Hippocampal formation (tissue), 2 donors: ENCODE measurements at regions not wholly inside any gene's neighbourhood (a gene's known extent, or its start where the extent isn't known, plus 50 kb on each side); places are given as distances from the start of the nearest gene placed in this dataset.
"Not testable (repeated sequence)": the region's sequence is repeated elsewhere in the genome, so short reads cannot be mapped to it uniquely, and the experiment has no call there.

ENCODE experiments used
- DNase-seq, 2 donors: peaks; one replicate each; lab custom pipeline; 2025; lab: John Stamatoyannopoulos, UW

DNA sequence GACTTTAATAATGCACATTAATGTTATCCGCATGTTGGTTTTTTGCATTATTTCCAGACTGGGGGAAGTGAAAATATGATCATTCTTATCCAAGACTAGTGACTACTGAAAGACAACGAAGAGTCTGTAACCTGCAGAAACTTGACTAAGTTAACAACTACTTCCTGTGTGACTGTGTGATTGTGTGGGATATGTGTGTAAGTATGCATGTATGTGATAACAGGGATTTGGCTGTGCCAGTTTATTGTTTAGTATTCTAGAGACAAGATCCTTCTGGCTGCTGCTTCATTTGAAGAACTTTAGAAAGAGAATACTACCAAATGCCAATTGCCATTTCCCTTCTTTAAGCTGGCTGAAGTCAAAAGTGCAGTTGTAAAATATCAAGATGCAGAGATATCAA, 375.7 kb upstream of the PRR16 start:
- no peak for DNase-seq

DNA sequence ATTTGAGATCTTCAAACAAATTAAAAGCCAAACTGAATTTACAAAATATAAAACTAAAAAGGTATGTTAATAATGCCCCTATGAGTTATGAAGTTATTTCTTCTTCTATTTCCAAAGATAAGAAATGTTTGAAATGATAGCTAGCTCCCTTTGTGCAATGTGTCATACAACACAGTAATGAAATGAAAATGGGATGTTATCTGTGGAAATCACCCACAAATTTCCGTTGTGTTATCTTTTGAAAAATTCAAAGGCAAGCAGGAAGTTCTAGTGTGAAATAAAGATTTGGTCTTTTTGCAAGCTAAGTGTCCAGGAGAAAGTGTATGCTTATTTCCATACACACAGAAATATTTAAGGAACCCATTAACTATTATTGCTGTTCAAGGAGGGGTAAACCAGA, 375.3 kb upstream of the PRR16 start:
- DNase-seq: no peak

DNA sequence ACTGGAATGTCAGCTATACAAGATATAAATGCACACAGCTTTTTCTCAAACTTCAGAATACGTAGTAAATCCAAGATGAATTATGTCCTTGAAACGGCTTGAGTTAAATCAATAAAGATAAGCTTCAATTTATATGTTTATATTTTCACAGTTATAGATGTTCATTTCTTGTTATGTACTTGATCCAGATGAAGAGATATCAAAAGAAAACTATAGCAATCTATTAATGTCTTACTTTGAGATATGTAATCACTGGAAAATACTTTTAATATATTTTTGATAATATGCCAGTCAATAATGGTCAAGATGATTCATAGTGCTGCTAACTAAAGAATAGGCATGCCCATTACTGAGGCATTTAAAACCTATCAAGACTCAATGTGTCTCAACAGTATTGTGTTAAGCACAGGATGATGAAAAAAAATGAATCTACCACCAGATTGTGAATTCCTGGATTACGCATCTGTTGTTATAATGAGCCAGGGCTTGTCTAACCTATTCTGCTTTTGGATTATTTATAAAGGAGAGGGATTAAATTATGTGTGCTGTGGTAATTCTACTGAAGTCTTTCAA, 372.6 kb upstream of the PRR16 start:
- DNase-seq: no peak

DNA sequence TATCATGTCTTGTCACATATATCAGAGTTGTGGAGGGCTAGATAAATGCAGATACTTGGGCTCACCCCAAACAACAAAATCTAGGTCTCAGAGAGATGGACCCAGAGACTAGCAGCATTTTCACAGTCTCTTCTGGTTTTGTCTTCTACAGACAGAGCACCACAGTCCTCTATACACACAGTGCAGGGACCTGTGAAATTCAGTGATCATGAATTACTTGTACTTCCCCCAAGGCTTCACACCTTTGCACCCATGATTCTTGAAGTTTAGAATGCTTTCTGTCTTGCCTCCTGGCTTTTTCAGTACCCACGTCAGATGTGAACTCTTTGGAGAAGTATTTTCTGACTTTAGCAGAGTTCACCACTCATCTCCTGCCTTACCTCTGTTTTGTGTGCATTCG, 371.5 kb upstream of the PRR16 start:
- no peak for DNase-seq

DNA sequence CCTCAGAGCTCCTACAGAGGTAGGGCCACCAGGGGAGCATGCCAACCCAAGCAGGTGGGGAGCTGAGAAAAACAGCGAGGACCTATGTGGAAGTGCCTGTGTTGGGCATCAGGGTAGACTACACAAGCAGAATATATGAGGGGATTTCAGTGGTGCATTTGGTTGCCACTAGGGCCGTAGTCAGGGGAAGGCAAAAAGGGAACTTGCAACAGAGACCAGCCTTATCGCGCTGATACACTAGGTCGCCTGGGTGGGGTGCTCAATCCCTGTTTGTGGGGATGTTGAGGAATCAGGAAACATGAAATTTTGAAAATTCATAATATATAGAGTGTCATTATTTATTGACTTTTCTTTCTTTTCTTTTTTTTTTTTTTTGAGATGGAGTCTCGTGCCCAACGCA, 370.9 kb upstream of the PRR16 start:
- no peak for DNase-seq

DNA sequence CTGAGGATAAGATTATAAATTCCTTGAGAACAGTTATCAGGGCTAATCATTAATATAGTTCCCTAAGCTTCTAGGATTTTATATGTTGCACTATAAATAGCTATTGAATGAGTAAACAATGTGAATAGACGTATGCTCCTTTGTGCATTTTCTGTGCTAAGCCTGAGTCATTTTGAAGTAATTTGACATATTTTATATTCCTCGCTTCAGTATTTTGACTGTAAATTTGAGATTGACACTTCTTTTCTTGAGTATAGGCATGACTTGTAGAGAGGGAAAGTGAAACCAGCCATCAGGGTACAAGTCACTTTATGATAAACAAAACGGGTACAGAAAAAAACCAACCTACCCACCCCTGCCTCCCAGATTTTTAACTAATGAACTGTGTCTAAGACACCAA, 367.7 kb upstream of the PRR16 start:
- DNase-seq: no peak

DNA sequence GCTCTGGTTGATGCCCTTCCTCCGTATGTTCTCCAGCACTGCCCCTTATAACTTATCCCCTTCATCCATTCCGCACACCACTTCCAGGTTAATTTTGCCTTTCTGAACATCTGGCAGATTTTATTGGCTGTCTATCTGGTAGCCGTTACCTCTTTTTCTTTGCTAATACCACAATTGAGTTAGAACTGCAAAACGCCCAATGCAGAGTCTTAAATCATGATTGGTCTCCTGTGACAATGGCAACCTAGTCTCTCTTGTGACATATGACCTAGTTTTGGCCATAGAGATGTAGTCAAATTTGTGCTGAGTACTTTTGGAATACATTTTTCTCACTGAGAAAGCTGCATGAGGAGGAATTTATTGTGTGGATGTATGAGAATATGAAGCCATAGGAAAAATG, 365.7 kb upstream of the PRR16 start:
- no peak for DNase-seq

DNA sequence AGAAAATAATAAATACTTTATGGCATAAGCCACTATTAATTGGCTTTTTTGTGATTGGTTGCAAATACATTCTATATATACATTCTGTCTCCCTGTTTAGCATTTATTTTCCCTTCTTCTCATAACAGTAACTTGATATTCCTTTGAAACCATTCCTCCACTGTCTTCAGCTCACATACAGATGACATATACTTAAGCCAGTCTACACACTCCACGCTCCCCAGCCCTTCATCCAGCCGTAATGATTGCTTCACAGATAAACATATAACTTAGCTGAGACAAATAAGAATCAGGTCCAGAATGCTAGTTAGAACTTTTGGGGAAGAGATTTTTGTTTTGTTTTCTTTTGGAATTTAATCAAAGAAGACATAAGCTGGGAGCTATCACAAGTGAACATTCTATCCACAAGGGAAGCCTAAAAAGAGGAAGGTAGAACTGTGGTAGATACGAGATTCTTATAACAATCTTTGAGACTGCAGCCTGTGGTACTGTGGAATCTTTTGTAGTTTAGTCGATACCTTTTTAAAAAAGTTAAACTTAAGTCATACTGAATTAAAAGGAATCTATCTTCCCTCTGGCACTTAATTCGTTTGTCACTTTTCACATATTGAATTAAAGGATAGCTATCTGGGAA, 365.1 kb upstream of the PRR16 start:
- no peak for DNase-seq

DNA sequence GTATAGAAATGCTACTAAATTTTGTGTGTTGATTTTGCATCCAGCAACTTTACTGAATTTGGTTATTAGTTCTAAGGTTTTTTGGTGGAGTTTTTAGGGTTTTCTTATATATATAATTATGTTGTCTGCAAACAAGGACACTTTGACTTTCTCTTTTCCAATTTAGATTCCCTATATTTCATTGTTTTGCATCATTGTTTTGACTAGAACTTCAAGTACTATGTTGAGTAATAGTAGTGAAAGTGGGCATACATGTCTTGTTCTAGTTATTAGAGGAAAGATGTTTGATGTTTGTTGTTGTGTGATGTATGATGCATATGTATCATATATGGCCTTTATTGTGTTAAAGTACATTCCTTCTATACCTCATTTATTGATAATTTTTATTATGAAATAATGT, 362.3 kb upstream of the PRR16 start:
- DNase-seq: no peak

DNA sequence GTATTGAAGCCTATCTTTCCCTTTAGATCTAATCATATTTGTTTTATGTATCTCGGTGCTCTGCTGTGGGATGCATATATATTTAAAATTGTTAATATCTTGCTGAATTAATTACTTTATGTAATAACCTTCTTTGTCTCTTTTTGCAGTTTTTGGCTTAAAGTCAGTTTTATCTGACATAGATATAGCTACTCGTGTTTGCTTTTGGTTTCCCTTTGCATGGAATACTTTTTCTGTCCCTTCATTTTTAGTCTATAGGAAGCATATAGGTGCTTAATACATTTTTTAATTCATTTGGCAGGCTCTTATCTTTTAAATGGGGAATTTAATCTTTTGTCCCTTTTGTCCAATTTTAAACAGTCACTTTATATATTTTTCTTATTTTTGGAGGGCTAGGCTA, 360.6 kb upstream of the PRR16 start:
- no peak for DNase-seq

DNA sequence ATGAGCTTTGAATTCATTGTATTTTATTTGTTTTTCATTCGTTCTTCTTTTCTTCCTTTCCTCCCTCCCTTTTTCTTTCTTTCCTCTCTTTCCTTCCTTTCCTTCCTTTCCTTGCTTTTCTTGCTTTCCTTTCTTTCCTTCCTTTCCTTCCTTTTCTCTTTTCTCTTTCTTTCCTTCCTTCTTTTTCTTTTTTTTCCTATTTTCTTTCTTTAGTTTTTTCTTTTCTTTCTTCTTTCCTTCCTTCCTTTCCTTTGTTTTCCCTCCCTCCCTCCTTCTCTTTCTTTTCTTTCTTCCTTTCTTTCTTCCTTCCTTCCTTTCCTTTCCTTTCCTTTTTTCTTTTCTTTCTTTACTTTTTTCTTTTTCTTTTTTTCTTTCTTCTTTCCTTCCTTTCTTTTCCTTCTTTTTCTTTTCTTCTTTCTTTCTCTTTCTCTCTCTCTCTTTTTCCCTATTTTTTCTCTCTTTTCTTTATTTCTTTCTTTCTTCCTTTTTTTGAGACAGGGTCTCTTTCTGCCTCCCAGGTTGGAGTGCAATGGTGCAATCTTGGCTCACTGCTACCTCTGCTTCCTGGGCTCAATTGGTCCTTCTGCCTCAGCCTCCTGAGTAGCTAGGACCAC, 357.1 kb upstream of the PRR16 start:
- DNase-seq: no peak

DNA sequence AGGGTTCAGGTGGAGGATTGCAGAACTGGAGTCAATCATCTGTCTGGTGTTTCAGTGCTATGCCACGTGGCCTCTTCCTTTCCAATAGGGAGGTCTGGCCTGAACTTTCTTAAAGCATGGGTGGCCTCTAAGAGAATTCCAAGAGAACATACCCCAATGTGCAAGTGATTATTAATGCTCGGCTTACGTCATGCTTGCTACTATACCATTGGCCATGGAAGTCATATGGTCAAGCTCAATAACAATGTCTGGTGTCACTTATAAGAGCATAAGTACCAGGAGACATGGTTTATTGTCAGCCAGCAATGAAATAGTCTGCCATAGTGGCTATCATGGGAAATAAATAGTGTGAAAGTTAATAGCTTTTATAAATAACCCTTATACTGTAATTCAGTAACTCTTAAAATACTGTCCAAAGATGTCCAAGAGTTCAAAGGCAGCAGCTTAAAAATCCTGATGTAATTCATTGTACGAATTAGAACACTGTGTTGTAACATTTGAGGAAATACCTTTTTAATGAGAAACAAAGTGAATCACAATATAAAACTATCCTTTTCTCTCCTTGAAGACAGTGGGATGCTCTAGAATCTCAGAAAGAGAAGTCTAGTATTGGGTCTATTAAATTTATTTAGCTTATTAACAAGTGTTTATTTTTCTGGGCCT, 355.4 kb upstream of the PRR16 start:
- no peak for DNase-seq

DNA sequence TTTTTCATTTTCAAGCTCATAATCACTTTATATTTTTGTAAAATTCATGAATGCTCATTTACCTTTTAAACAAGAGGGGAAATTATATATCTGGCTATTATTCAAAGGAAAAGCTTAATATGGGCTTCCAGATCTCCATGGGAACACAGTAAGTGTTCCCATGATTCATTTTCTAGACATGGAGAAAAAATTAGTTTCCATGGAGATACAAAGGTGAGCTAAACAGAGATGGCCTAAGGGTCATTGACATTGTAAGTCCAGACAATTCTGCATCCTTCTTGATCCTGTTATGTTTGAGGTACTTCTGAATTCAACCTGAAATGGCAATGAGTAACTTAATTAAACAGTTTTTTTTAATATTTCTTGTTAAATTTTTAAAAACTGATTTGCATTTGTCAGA, 341.4 kb upstream of the PRR16 start:
- DNase-seq: no peak

DNA sequence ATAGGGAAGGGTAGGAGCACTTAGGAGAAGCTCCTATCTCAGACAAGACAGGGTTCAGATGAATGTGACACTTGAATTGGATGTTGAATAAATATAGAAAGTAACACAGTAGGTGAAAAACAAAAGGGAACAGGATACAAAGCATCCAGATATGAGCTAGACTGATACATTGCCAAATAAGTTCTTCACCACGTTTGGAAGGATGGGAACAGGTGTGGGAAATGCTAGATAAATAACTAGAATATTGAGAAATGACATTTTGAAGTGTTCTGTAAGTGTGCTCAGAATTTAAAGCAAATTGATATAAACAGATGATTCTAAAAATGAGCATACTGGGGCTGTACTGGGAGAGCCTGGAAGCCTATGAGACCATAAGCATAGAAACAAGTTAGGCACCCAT, 340.1 kb upstream of the PRR16 start:
- DNase-seq: no peak

DNA sequence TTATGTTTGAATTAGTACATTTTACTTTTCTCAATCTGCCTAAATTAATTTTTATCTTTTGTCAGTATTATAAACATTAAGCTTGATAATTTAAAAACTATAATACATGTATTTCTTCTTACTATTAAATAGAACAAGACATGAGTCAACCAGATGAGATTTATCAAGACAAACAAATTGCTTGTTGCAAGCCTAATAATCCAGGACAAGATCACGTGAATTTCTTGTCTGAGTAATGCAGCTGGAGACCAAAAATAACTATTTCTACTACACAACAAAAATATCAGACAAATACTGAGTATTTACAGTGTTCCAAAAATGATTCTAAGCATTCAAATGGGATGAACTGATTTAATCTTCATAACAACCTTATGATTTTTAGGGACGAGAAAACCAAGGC, 339.1 kb upstream of the PRR16 start:
- no peak for DNase-seq

DNA sequence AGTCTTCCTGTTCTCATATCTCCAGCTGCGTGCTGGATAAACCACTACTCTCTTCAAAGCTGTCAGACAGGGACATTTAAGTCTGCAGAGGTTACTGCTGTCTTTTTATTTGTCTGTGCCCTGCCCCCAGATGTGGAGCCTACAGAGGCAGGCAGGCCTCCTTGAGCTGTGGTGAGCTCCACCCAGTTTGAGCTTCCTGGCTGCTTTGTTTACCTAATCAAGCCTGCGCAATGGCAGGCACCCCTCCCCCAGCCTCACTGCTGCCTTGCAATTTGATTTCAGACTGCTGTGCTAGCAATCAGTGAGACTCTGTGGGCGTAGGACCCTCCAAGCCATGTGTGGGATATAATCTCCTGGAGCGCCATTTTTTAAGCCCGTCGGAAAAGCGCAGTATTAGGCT, 331.8 kb upstream of the PRR16 start:
- DNase-seq: not testable (repeated sequence)

DNA sequence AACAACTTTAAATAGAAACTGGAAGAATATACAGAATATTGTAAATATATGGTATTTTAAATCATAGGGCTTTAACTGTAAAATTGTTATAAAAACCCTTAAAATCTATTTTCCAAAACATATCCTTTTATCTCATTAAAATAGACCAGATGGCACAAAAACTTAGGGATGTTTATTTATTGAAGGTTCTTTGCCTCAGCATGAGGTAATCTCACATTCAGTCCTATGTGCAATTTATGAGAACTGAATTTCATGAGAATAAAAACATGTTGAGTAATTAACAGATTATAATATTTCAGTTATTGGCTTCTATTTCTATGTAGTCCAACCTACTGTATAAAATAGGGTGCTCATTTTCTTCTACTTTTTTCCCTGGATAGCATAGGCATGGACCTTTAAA, 329.2 kb upstream of the PRR16 start:
- no peak for DNase-seq

DNA sequence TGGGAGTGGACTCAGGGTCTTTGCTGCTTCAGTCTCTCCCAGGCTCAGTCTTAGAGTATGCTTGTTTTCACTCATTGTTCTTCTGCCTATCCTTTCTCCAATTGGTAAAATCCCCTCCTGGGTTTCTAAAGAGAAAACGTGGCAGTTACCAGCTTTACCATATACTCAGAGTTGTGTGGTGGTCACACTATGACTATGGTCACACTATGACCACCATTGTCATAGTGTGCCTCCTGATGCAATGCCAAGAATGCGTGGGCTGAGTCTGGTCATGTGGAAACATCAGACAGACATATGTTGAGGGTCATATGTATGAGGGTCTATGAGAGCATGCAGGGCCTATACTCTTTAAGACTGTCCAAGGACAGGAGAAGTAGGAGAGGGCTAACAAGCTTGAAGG, 326.5 kb upstream of the PRR16 start:
- no peak for DNase-seq

DNA sequence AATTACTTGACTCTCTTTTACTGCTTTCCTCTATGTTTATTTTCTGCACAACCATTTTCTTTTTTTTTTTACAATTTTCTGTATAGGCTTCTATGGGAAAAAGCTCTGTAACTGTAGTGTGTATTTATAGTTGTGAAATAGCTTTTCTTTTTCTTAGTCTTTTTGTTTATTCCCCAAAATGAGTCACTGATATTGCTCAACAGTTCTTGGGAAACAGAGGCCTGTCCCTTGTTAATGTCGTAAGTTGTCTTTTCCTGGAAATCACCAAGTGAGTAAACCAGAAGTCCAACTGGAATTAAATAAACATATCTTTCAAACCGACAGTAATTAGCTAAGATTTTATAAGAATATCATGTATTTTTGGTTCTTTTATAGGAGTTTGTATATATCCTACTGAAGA, 325.1 kb upstream of the PRR16 start:
- no peak for DNase-seq

DNA sequence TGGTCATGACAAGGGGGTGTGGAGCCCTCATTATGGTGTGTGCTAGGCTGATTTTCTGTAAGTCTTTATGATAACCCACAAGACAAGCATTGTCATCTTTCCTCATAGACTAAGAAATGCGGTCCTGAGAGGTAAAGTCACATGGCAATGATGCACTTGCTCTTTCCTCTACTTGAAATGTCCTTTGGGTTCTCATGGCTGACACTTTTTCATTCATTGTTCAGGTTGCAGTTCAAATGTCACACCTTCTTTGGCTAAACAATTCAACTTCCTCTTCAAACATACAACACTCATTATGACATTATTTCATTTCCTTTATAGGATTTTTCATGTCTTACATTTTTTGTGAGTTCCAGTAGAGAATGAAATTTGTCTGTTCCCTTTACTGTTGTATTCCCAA, 323.6 kb upstream of the PRR16 start:
- DNase-seq: no peak

DNA sequence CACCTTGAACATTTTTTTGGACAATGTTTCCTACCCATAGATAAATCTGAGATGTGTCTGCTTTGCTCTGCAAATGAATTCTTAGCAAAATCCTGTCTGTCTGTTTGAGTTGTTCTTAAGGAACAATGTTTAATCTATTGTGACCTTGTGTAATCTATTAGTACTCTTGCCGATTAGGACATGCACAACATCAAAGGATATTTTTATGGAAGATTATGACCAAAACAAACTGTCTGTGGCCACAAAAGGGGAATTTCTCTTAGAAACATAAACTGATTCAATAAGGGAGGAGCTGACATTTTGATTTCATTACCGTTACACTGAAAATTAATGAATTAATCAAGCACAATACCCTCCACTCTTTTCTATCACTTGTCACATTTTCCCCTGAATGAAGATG, 323.0 kb upstream of the PRR16 start:
- DNase-seq: no peak

DNA sequence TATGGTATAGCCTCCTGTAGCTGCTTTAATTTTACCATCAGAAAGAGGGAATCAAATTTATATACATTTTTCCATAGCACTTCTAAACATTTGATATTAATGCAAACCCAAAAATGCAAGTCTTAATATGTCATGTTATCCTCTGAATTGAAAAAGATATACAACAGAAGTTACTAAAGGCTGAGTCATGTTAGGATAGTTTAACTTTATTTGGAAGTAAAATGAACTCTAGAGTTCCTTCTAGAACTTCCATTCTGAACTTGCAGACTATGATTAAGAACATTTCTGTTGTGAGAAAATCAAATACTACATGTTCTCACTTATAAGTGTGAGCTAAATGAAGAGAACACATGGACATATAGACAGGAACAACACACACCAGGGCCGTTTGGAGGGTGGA, 317.3 kb upstream of the PRR16 start:
- no peak for DNase-seq

DNA sequence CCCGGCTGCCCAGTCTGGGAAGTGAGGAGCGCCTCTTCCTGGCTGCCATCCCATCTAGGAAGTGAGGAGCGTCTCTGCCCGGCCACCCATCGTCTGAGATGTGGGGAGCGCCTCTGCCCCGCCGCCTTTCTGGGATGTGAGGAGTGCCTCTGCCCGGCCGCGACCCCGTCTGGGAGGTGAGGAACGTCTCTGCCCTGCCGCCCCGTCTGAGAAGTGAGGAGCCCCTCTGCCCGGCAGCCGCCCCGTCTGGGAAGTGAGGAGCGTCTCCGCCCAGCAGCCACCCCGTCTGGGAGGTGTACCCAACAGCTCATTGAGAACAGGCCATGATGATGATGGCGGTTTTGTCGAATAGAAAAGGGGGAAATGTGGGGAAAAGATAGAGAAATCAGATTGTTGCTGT, 316.2 kb upstream of the PRR16 start:
- DNase-seq: not testable (repeated sequence)

DNA sequence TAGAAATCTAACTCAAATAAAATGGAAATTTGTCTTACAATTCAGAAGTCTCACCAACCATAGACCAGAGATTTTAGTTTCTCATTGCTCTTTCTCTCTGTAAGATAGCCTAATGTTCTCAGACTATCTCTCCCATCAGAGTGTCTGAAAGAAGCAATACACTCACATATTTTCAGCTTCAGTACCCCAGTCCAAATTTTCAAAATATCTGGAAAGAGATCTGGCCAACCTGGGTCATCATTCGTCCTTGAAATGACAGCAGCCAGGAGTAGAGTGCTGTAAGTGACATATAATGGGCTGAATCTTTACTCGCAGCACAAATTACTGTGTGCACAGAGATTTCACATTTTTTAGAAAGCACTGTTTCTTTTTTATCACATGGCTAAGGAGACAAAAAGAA, 313.3 kb upstream of the PRR16 start:
- DNase-seq: no peak
